ENCODE measurements at regions not wholly inside any gene's neighbourhood (a gene's known extent, or its start where the extent isn't known, plus 50 kb on each side); places are given as distances from the start of the nearest gene placed in this dataset.

- no peak for TF ChIP-seq CTCF (IDR thresholded peaks at IDR 0.05; ENCODE audit: insufficient read depth in 1 of 2, low read depth in 1 of 2, low read length in 1 of 2, severe bottlenecking in 1 of 2, unreplicated experiment in 1 of 2)
- Histone ChIP-seq H3K9me3 (peaks cover 12% of the 10 kb centered on the region), H3K4me3 (ENCODE audit: low read depth, low read length) (no peak overlapping the region), H3K27me3 (replicated peaks; ENCODE audit: control insufficient read depth, insufficient read depth, low read length) (no peaks in the 10 kb centered on the region), H3K36me3 (ENCODE audit: control insufficient read depth, insufficient read depth, low read length) (no peaks in the 10 kb centered on the region), H3K4me1 (no peaks in the 10 kb centered on the region)
- CTCF ChIA-PET: no interaction called here
- Mint-ChIP-seq H3K27me3 (ENCODE audit: insufficient read depth, unreplicated experiment) (no peaks in the 10 kb centered on the region), H3K4me1 (ENCODE audit: low read depth, unreplicated experiment) (no peaks in the 10 kb centered on the region), H3K27ac (ENCODE audit: unreplicated experiment) (no peak overlapping the region), H3K36me3 (ENCODE audit: insufficient read depth, unreplicated experiment) (no peaks in the 10 kb centered on the region), H3K4me3 (ENCODE audit: unreplicated experiment) (no peak overlapping the region), H3K9me3 (ENCODE audit: unreplicated experiment) (peaks cover 23% of the 10 kb centered on the region)
- DNase-seq: no peak
- POLR2A ChIA-PET: no interaction called here
- intact Hi-C loops (cut with micrococcal nuclease; ENCODE audit: unreplicated experiment): no loop called here
- no TSS peak for BruUV-seq (replicated peaks)
Measured at GRCh38 chr14:44374906-44375305, 132.2 kb downstream of the FSCB start.

GRCh38 chr14:44372807-44373489 is 134.1 kb downstream of the FSCB start:
- intact Hi-C loops (cut with micrococcal nuclease; ENCODE audit: unreplicated experiment): no loop called here

GRCh38 chr14:44372231-44372630 is 134.9 kb downstream of the FSCB start:
- H3K36me3 ChIP-seq (ENCODE audit: control insufficient read depth, insufficient read depth, low read length): no peaks in the 10 kb centered on the region
- CTCF ChIA-PET: no interaction called here
- Mint-ChIP-seq H3K36me3 (ENCODE audit: insufficient read depth, unreplicated experiment) (no peaks in the 10 kb centered on the region), H3K4me3 (ENCODE audit: unreplicated experiment) (no peak overlapping the region), H3K27ac (ENCODE audit: unreplicated experiment) (no peak overlapping the region), H3K27me3 (ENCODE audit: insufficient read depth, unreplicated experiment) (no peaks in the 10 kb centered on the region), H3K4me1 (ENCODE audit: low read depth, unreplicated experiment) (no peaks in the 10 kb centered on the region), H3K9me3 (ENCODE audit: unreplicated experiment) (peaks cover 15% of the 10 kb centered on the region)
- BruUV-seq (replicated peaks): no TSS peak
- DNase-seq: no peak
- POLR2A ChIA-PET: no interaction called here
- H3K9me3 ChIP-seq: peaks cover 7% of the 10 kb centered on the region; the same call in 1 of the 2 replicates
- intact Hi-C loops (cut with micrococcal nuclease; ENCODE audit: unreplicated experiment): no loop called here
- H3K4me3 ChIP-seq (ENCODE audit: low read depth, low read length): no peak overlapping the region
- H3K27me3 ChIP-seq (replicated peaks; ENCODE audit: control insufficient read depth, insufficient read depth, low read length): no peaks in the 10 kb centered on the region
- no peaks in the 10 kb centered on the region for H3K4me1 ChIP-seq
- TF ChIP-seq CTCF (IDR thresholded peaks at IDR 0.05; ENCODE audit: insufficient read depth in 1 of 2, low read depth in 1 of 2, low read length in 1 of 2, severe bottlenecking in 1 of 2, unreplicated experiment in 1 of 2): no peak

More at GRCh38 chr14:44372807-44373489, 134.1 kb downstream of the FSCB start:
- H3K4me3 Mint-ChIP-seq (ENCODE audit: unreplicated experiment): no peak overlapping the region
- peaks cover 22% of the 10 kb centered on the region for H3K9me3 Mint-ChIP-seq (ENCODE audit: unreplicated experiment)
- H3K36me3 Mint-ChIP-seq (ENCODE audit: insufficient read depth, unreplicated experiment): no peaks in the 10 kb centered on the region
- H3K4me1 Mint-ChIP-seq (ENCODE audit: low read depth, unreplicated experiment): no peaks in the 10 kb centered on the region
- H3K4me1 ChIP-seq: no peaks in the 10 kb centered on the region
- peaks cover 8% of the 10 kb centered on the region; the same call in 1 of the 2 replicates for H3K9me3 ChIP-seq
- H3K27ac Mint-ChIP-seq (ENCODE audit: unreplicated experiment): no peak overlapping the region
- BruUV-seq (replicated peaks): no TSS peak
- ChIA-PET CTCF (no interaction called here), POLR2A (no interaction called here)
- H3K36me3 ChIP-seq (ENCODE audit: control insufficient read depth, insufficient read depth, low read length): no peaks in the 10 kb centered on the region
- no peaks in the 10 kb centered on the region for H3K27me3 ChIP-seq (replicated peaks; ENCODE audit: control insufficient read depth, insufficient read depth, low read length)
- TF ChIP-seq CTCF (IDR thresholded peaks at IDR 0.05; ENCODE audit: insufficient read depth in 1 of 2, low read depth in 1 of 2, low read length in 1 of 2, severe bottlenecking in 1 of 2, unreplicated experiment in 1 of 2): no peak
- no peaks in the 10 kb centered on the region for H3K27me3 Mint-ChIP-seq (ENCODE audit: insufficient read depth, unreplicated experiment)
- DNase-seq: no peak
- no peak overlapping the region for H3K4me3 ChIP-seq (ENCODE audit: low read depth, low read length)

Measured in Caco-2 (cell line).